PC-3 (cell line): ENCODE measurements at regions not wholly inside any gene's neighbourhood (a gene's known extent, or its start where the extent isn't known, plus 50 kb on each side); places are given as distances from the start of the nearest gene placed in this dataset.

Experiments
- EZH2 ChIP-seq: fragments of 300-600 bp; sonication (generic); IDR thresholded peaks from one replicate; pipeline ENCODE4 v1.6.1; 2017; ENCODE audit warnings: antibody characterized with exemption, mild to moderate bottlenecking, low read length; ENCODE audit not compliant: unreplicated experiment
- EZH2phosphoT487 ChIP-seq: fragments of 300-600 bp; sonication (generic); IDR thresholded peaks from 2 replicates; pipeline ENCODE4 v1.6.1; 2018; ENCODE audit warnings: mild to moderate bottlenecking, antibody characterized with exemption, low read length, borderline replicate concordance

- TF ChIP-seq EZH2phosphoT487 (no peak), EZH2 (no peak)
These were observed 132.0 kb downstream of the CPZ start for GRCh38 chr4:8724436-8725070.
